GM18519 (cell line): ENCODE measurements at regions not wholly inside any gene's neighbourhood (a gene's known extent, or its start where the extent isn't known, plus 50 kb on each side); places are given as distances from the start of the nearest gene placed in this dataset.
"Not testable (repeated sequence)": the region's sequence is repeated elsewhere in the genome, so short reads cannot be mapped to it uniquely, and the experiment has no call there.

Source experiments
- ATAC-seq: cut with Tn5 transposase; IDR thresholded peaks from one replicate; pipeline ENCODE4 v1.9.1; 2021; ENCODE audit warnings: mild to moderate bottlenecking, moderate library complexity; ENCODE audit not compliant: unreplicated experiment, low FRiP score

- ATAC-seq, result no peak
Observed at GRCh38 chr11:24206030-24206429, 290.8 kb upstream of the LUZP2 start.

- no peak for ATAC-seq
Observed at GRCh38 chr11:24206511-24206910, 290.3 kb upstream of the LUZP2 start.

DNA sequence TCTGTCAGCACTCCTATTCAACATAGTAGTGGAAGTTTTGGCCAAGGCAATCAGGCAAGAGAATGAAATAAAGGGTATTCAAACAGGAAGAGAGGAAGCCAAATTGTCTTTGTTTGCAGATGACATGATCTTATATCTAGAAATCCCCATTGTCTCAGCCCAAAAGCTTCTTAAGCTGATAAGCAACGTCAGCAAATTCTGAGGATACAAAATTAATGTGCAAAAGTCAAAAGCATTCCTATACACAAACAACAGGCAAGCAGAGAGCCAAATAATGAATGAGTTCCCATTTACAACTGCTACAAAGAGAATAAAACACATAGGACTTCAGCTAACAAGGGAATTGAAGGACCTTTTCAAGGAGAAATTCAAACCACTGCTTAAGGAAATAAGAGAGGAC lies 280.4 kb upstream of the LUZP2 start:
- ATAC-seq, result no peak

- not testable (repeated sequence) for ATAC-seq
Observed at GRCh38 chr11:24217319-24217718, 279.5 kb upstream of the LUZP2 start.

- no peak for ATAC-seq
Observed at GRCh38 chr11:24225501-24225900, 271.4 kb upstream of the LUZP2 start.

GRCh38 chr11:24226606-24227005 lies 270.2 kb upstream of the LUZP2 start:
- no peak for ATAC-seq

GRCh38 chr11:24233041-24233440 lies 263.8 kb upstream of the LUZP2 start:
- no peak for ATAC-seq

- no peak for ATAC-seq
Observed at GRCh38 chr11:24234822-24235508, 261.9 kb upstream of the LUZP2 start.

- ATAC-seq, result no peak
Observed at GRCh38 chr11:24238771-24239645, 257.8 kb upstream of the LUZP2 start.

DNA sequence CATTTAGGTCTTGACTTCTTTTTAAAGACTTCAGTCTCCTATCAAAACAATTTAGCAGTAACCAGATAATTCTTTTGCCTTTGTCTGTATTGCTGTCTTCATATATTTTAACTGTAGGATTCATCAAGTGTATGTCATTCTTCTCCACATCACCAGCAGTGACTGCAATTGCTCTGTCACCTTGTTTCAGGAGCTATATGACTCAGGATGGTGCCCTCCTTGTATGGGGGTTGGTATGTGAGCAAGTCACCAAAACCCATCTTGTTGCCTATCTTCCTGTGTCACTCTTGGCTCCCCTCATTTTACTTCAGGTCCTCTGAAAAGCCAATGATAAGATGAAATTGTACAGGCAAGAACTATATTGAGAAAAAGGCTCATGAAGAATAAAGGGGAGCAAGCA lies 256.9 kb upstream of the LUZP2 start:
- no peak for ATAC-seq

DNA sequence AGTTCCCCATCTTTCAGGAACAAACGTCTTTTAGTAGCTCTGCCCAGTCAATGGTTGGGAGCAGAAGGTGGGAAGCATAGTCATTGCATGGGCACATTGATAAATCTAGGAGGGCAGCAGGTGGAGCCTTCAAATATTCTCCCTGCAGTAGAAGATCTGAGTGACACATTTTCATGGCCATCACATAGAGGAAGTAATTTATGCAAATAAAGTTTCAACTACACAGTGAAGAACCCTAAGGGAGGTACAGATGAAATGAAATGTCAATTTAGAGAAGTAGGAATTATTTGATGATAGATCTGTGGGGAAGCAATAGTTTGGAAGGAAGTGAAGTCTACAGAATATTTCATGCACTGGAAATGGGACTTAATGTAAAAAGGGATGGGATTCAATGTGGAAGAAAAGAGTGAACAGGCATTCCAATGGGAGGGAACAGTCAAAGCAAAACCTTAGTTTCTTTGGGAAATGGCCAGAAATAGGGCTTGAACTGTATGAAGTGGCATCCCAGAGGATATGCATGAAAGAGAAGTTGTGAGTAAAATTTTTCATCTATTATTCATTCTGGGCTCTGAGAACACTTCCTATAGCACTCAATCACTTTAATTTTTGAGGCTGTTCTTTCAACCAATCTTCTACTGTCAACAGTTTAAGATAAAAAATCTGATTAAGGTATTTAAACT lies 256.2 kb upstream of the LUZP2 start:
- ATAC-seq, result no peak

- no peak for ATAC-seq
Observed at GRCh38 chr11:24246715-24247114, 250.1 kb upstream of the LUZP2 start.

DNA sequence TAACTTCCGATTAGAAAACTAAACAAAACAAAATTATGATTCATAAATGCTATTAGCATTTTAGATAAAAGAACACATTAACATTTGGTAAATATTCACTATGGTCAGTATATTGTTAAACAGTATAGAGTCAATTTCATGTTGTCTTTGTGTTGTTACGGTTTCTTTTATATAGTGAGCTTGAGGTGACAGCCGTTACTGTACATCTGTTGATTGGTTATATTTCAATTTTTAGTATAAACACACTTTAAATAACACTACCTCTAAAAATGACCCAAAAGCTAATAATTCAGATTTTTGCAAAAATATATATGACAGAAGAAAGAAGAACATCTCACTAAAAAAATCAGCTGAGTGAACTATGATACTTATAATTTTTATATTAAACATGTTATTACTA lies 249.0 kb upstream of the LUZP2 start:
- no peak for ATAC-seq

DNA sequence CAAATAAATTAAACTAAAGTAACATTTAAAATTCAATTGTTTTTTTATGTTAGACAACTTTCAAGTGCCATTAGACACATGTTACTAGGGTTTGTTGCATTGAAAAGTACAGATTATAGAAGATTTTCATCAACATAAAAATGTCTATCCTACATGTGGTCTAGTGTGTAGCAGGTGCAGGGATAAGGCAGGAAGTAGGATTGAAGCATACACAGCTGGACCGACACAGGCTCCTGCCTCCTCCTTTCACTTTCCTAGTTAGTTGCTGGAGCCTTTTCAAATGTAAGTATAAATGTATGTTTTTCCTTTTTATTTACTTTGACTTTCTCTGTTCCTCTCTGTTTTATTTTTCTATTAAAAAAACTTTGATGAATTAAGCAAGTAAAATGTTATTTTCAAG lies 246.9 kb upstream of the LUZP2 start:
- no peak for ATAC-seq

DNA sequence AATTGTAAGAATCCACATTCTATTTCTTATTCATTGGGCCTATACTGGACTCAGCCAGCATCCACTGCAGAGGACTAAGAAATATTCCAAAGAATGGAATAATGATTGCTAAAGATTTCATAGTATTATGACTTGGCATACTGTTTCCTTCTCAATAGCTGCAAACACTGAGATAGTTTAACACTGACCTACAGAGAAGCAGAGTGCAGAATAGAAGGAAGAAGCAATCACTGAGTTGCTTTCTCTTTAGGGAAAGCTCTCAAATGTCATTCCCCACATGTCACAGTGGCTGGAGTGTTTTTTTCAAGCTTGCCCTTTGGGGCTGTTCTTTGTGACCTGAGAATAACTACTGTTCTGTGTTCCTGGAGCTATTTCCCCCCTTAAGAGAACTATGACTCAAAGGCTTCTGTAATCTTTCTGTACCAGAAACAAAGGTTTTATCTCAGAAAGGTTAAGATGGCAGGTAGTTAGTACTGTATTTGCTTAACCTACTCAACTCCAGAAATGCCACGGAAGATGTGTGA lies 243.6 kb upstream of the LUZP2 start:
- no peak for ATAC-seq

- no peak for ATAC-seq
Observed at GRCh38 chr11:24264868-24265267, 232.0 kb upstream of the LUZP2 start.

DNA sequence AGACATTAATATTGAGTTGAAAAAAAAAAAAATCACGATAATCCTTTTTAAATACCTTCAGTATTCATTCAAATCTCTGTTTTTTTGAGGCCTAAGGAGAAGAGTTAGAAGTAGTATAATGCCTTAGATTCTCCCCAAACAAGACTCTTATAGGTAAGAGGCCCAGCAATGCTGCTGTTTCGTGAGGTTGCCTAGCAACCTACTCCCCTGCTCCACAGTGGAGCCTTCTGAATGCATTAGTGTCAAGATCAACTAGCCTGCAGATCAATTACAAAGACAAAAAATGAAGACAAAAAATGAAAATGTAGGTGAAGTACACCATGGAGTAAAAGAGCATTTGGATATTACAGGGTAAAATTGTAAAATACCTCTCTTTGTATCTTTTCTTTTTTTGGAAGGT lies 229.8 kb upstream of the LUZP2 start:
- no peak for ATAC-seq

GRCh38 chr11:24271798-24272197 lies 225.1 kb upstream of the LUZP2 start:
- no peak for ATAC-seq

DNA sequence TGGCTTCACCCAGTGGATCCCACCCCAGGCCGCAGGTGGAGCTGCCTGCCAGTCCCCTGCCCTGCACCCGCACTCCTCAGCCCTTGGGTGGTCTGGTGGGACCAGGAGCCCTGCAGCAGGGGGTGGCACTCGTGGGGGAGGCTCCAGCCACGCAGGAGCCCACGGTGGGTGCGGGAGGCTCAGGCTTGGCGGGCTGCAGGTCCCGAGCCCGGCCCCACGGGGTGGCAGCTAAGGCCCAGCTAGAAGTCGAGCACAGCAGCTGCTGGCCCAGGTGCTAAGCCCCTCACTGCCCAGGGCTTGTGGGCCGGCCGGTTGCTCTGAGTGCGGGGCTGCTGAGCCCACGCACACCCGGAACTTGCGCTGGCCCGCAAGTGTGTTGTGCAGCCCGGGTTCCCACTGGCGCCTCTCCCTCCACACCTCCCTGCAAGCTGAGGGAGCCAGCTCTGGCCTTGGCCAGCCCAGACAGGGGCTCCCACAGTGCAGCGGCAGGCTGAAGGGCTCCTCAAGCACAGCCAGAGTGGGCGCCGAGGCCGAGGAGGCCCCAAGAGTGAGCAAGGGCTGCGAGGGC lies 222.6 kb upstream of the LUZP2 start:
- not testable (repeated sequence) for ATAC-seq

GRCh38 chr11:24286238-24286637 lies 210.6 kb upstream of the LUZP2 start:
- ATAC-seq, result no peak

GRCh38 chr11:24289301-24289700 lies 207.6 kb upstream of the LUZP2 start:
- ATAC-seq, result no peak
